ENCODE measurements at regions not wholly inside any gene's neighbourhood (a gene's known extent, or its start where the extent isn't known, plus 50 kb on each side); places are given as distances from the start of the nearest gene placed in this dataset.
A peak's percentile ranks its signal among the peaks of the same experiment; 100 is the strongest.

- Histone ChIP-seq H3K4me3 (no peak overlapping the region), H3K4me1 (ENCODE audit: control insufficient read depth, insufficient read depth, low read length) (no peaks in the 10 kb centered on the region), H3K79me2 (ENCODE audit: control insufficient read depth, insufficient read depth, low read length) (no peaks in the 10 kb centered on the region), H3K27me3 (replicated peaks in 1 of 2; ENCODE audit: control insufficient read depth in 2 of 2, insufficient read depth in 2 of 2, low read length in 1 of 2) (0 out of 4 replicates have a peak, but pooled peaks cover 0 to 2% of the 10 kb centered on the region in 2 experiments), H3K36me3 (ENCODE audit: control insufficient read depth in 2 of 2, insufficient read depth in 2 of 2, low read length in 1 of 2) (no peaks in the 10 kb centered on the region), H3K9ac (ENCODE audit: control insufficient read depth, insufficient read depth, low read length) (no peak overlapping the region), H3K9me3 (replicated peaks; ENCODE audit: control insufficient read depth, insufficient read depth, low read length) (no peaks in the 10 kb centered on the region), H3K27ac (ENCODE audit: control insufficient read depth, insufficient read depth) (no peak overlapping the region), H4K20me1 (ENCODE audit: control insufficient read depth, insufficient read depth) (no peaks in the 10 kb centered on the region), H2AFZ (ENCODE audit: control insufficient read depth, low read depth, low read length) (no peak overlapping the region), H3K4me2 (ENCODE audit: control insufficient read depth, insufficient read depth) (no peak overlapping the region)
- DNase-seq (ENCODE audit: low read depth, low spot score) = no peak
- intact Hi-C loops (cut with micrococcal nuclease; ENCODE audit: unreplicated experiment) = no loop called here
- in situ Hi-C loops (cut with MboI) = no loop called here
- SMC1A ChIA-PET (ENCODE audit: uncharacterized antibody, unreplicated experiment) = no interaction called here
- CTCF ChIA-PET = no interaction called here
- ATAC-seq = no peak
- FAIRE-seq = no peak
- 46% methylated on average over 4 of the region's 4 CpGs for WGBS (ENCODE audit: insufficient coverage, insufficient replicate concordance, low lambda C conversion rate, missing lambda C conversion rate)
- TF ChIP-seq REST (IDR thresholded peaks at IDR 0.05; ENCODE audit: low read depth, low read length) (peak; percentile 62; the same call in 1 of the 2 replicates), NBN (IDR thresholded peaks at IDR 0.05) (no peak)
- BruUV-seq (replicated peaks) = no TSS peak
- POLR2A ChIA-PET = no interaction called here
- RAD21 ChIA-PET (ENCODE audit: unreplicated experiment) = no interaction called here
Measured at GRCh38 chr18:57094175-57094574, 52.7 kb upstream of the BOD1L2 start.

GRCh38 chr18:57095884-57096283, 51.0 kb upstream of the BOD1L2 start:
- FAIRE-seq (no peak), DNase-seq (ENCODE audit: low read depth, low spot score) (no peak), ATAC-seq (no peak)
- WGBS (ENCODE audit: insufficient coverage, insufficient replicate concordance, low lambda C conversion rate, missing lambda C conversion rate) = 35% methylated on average over 4 of the region's 4 CpGs
- ChIA-PET POLR2A (no interaction called here), CTCF (no interaction called here), SMC1A (ENCODE audit: uncharacterized antibody, unreplicated experiment) (interaction anchor here (1.0 kb wide), 1 partner anchor 44 kb away, joined by 3 read pairs; no protein-coding TSS in a partner anchor), RAD21 (ENCODE audit: unreplicated experiment) (no interaction called here)
- Histone ChIP-seq H3K4me3 (no peak overlapping the region), H2AFZ (ENCODE audit: control insufficient read depth, low read depth, low read length) (no peak overlapping the region), H3K27ac (ENCODE audit: control insufficient read depth, insufficient read depth) (no peak overlapping the region), H3K9me3 (replicated peaks; ENCODE audit: control insufficient read depth, insufficient read depth, low read length) (no peaks in the 10 kb centered on the region), H4K20me1 (ENCODE audit: control insufficient read depth, insufficient read depth) (no peaks in the 10 kb centered on the region), H3K4me2 (ENCODE audit: control insufficient read depth, insufficient read depth) (no peak overlapping the region), H3K4me1 (ENCODE audit: control insufficient read depth, insufficient read depth, low read length) (no peaks in the 10 kb centered on the region), H3K27me3 (replicated peaks in 1 of 2; ENCODE audit: control insufficient read depth in 2 of 2, insufficient read depth in 2 of 2, low read length in 1 of 2) (0 out of 4 replicates have a peak, but pooled peaks cover 0 to 2% of the 10 kb centered on the region in 2 experiments), H3K36me3 (ENCODE audit: control insufficient read depth in 2 of 2, insufficient read depth in 2 of 2, low read length in 1 of 2) (no peaks in the 10 kb centered on the region), H3K9ac (ENCODE audit: control insufficient read depth, insufficient read depth, low read length) (no peak overlapping the region), H3K79me2 (ENCODE audit: control insufficient read depth, insufficient read depth, low read length) (no peaks in the 10 kb centered on the region)
- in situ Hi-C loops (cut with MboI) = no loop called here
- intact Hi-C loops (cut with micrococcal nuclease; ENCODE audit: unreplicated experiment) = no loop called here
- BruUV-seq (replicated peaks) = no TSS peak
- TF ChIP-seq CBX3 (IDR thresholded peaks at IDR 0.05; ENCODE audit: borderline replicate concordance, low read depth) (no peak), ZNF592 (IDR thresholded peaks at IDR 0.05) (no peak), IRF3 (IDR thresholded peaks at IDR 0.05) (no peak), RFX5 (IDR thresholded peaks at IDR 0.05; ENCODE audit: low read depth, low read length) (no peak), ELK1 (IDR thresholded peaks at IDR 0.05; ENCODE audit: low read depth, low read length) (no peak), YBX1 (IDR thresholded peaks at IDR 0.05) (no peak)

All from GM12878 (cell line).